GM21360 (cell line): ENCODE measurements at regions not wholly inside any gene's neighbourhood (a gene's known extent, or its start where the extent isn't known, plus 50 kb on each side); places are given as distances from the start of the nearest gene placed in this dataset.
"Not testable (repeated sequence)": the region's sequence is repeated elsewhere in the genome, so short reads cannot be mapped to it uniquely, and the experiment has no call there.

Source experiments
- ATAC-seq: cut with Tn5 transposase; IDR thresholded peaks from one replicate; pipeline ENCODE4 v1.9.1; 2021; ENCODE audit warnings: mild to moderate bottlenecking, moderate library complexity; ENCODE audit not compliant: unreplicated experiment

DNA sequence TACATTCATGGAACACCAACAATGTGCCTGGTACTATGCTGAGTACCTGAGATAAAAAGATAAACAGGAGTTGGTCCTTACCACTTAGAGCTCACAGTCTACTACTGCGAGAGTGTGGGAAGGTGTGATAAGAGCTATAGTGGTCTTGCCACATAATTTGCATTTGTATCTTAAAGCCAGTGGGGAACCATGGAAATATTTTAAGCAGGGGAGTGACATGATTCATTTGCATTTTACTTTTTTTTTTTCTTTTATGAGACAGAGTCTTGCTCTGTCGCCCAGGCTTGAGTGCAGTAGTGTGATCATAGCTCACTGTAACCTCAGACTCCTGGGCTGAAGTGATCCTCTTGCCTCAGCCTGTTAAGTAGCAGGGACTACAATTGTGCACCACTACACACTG, 53.6 kb downstream of the SRGAP2 start:
- peak; percentile 76 for ATAC-seq

DNA sequence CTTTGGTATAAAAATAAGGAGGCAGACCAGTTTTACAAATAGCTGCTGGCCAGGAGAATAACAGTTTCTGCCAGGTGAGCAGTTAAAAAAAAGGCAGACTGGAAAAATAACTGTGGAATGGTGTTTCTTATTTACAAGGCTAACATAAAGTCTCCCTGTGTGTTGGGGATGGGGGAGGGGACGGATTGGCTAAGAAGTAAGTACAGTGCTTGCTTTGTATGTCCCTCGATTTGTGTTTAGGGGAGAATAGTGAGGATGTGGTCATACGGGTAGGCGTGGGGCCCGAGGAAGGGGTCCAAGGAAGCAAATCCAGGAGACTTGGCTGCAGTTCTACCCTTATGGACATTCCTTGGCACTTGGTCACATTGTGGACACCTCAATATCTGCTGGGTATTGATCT, 58.1 kb downstream of the SRGAP2 start:
- ATAC-seq = not testable (repeated sequence)

DNA sequence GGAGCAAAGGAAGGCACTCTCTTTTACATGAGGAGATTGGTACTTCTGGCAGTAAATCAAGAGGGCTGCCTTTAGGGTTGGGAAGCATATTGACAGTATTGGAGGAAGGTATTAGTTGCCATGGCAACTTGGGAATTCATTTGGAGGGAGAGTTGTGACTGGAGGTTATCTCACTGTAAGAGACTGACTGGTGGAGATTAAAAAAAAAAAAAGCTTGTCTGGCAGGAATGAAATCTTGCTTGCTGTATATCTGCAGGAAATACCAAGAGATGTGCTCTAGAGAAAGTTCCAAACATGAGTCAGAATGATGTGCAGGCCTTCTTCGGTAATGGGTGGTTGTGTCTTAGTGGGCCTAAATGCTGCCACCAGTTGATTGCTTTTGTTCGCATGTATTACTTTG, 59.1 kb downstream of the SRGAP2 start:
- ATAC-seq = not testable (repeated sequence)

DNA sequence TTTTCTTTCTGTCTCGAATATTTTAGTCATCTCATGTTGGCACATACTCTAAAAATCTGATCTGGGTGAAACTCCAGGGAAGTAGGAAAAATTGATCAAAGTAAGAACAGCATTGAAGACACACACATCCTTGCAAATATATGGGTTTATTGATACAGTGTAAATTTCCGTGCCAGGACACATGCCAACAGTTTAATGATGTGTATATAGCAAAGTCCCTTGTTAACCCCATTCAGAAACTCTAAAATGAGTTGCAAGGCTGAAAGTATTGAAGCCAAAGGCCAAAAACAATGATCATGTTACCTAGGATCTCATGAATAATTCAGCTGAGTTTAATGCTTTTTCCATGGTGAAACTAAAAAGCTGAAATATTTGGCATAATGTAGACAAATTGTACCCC, 61.6 kb downstream of the SRGAP2 start:
- not testable (repeated sequence) for ATAC-seq

DNA sequence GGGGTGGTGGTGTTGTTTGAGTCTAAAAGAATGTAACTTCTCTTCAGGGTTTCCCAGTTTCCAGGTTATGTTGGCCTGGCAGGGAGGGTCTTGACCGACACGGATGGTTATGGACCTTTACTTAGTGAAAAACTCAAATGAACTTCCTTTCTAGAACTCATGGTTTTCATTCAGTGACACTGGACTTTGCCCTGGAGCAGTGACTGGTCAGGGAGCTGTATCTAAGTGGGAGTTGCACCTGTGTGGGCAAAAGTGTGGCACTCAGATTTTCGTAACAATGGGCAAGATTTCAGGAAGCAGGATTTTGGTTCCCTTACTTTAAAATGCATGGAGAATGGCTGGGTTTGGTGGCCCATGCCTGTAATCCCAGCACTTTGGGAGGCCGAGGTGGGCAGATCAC, 67.8 kb downstream of the SRGAP2 start:
- ATAC-seq = not testable (repeated sequence)

DNA sequence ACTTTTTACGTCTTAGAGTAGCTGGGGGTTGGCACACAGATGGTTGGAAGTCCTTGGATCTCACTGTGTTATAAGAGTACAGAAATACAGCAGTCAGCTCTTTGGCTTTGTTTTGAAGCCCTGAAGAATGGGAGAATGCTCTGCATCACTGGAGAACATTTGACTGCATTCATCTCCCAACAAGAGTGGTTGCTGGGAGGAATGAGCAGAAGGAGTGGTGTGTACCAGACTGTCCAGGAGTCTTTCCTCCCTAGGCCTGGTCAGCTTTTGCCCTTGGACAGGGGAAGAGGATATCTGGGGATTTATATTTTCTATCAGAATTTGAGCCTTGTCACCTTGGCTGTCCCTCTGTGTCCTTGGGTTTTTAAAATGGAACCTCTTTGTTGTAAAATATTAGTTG, 69.8 kb downstream of the SRGAP2 start:
- ATAC-seq = not testable (repeated sequence)

DNA sequence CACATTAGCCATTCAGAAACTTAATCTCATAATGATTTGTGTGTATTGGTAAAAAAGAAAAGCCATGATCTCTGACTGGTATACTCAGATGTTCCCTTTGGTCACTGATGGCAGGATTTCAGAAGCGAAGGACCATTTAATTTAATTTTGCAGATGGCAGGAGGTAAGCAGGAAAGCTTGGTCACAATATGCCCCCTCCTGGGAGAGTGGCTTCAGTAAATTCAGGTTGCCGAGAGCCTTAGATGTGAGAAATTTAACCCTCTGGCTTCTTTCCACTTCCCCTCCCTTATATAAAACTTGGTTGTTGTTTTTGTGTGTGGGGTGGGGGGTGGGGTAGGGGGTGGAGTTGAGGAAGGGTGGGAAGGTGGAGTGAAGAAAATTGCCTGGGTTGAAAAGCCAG, 72.8 kb downstream of the SRGAP2 start:
- ATAC-seq = not testable (repeated sequence)

DNA sequence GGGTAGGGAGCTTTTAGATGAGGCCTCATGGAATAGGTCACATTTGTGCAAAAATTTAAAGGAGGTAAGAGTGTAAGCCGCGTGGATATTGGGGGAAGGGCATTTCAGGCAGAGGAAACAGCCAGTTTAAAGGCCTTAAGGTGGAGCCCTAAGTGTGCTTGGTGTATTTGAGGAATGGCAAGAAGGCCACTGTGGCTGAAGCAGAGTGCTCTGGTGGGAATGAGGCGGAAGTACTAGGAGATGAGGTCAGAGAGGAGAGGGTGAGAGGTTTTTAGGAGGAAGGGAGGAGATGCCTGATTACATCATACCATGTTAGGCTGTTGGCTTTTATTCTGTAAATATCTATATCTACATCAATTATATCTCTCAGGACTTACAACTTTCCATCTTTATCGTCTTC, 75.3 kb downstream of the SRGAP2 start:
- not testable (repeated sequence) for ATAC-seq

DNA sequence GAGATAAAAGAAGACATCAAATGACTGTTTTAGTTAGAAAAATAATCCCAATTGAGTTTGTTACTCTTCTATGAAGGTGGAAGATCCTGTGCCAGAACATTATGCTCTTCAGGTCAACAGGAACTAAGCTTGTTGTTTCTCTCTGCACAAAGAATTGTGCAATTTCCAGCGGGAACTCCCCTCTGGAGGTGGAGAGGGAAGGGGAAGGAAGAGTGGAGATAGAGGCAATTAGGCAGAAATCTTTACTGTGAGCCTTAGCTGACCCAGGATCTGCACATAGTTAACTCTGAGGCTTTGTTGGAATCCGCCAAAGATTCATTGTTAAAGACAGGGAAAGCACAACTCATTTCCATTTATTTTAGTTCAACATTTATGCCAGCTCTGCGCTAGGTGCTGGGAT, 77.3 kb downstream of the SRGAP2 start:
- ATAC-seq = not testable (repeated sequence)

DNA sequence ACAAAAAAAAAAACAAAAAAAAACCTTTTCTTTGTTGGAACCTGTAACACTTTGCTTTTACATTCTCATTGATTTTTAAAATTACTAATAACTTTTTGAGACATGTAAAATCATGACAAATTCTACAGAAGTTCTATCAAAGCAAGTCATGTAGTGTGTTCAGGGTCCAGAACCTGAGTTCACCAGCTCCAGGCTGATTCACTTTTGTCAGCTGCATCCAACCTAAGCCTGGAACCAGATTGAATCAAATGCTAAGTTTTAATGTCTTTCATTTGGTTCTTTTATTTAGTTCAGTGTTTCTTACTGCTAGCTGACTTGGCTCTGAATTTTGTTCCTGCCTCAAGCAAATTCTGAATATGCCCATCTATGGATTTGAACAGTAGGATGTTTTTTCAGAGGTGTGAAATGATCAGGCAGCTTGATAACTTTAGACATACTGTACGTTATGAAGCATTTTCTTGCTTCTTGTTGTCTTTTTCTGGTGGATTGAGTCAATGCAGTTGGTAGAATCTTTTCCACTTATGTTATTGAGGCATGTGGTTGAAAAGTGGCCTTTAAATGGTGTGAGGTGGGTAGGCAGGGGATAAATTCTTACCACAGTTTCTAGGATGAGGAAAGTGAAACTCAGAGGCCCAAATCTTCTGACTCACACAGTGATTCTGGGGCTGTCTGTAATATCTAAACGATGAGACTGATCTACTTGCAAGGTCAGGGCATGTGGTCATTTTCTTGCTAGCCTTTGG, 78.7 kb downstream of the SRGAP2 start:
- ATAC-seq = peak; percentile 61

DNA sequence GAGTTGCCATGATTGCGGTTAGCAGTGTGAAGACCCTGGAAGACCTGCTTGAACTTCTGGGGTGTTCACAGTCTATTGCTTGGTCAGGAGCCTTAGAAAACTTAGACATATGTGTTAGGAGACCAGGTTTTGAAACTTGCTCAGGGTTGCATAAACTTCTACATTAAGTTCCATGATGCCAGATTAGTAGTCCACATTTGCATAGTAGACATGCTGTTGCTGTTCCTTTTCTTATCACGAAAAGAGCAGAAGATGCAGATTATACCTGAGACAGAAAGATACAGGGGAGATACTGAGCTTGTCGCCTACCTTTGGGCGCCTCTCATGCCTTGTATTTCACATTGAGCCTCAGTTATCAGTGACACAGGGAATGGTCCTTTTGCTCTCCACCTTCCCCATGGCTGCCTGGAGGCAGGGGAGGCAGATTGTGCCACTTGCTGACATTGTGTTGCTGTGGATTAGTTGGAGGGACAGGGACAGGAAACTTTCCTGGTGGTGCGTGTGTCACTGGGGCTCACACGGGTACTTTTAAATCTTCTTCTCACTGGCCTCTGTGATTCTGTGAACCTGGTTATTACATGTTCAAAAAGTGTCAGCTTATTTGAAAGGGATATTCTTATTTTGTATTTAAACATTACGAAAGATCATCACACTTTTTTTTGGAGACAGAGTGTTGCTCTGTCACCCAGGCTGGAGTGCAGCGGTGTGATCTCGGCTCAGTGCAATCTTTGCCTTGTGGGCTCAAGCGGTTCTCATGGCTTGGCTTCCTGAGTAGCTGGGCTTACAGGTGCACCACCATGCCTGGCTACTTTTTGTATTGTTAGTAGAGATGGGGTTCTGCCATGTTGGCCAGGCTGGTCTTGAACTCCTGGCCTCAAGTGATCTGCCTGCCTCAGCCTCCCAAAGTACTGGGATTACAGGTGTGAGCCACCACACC, 82.0 kb downstream of the SRGAP2 start:
- ATAC-seq = not testable (repeated sequence)

DNA sequence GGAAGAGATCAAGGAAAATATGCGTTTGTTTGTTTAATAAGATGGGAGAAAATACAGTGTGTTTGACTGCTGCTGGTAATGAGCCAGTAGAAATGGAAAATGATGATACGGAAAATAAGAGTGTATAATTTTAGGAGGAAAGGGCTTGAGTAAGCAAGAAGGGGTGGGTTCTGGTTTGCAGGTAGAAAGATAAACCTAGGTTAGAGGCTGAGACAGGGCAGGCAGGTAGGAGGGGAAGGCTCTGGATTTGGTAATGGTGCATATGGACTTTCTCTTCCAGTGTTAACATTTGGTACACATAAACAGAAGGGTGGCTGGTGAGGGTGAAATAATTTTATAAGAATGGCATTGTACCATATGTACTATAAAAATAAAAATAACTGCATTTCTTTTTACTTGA, 84.4 kb downstream of the SRGAP2 start:
- ATAC-seq = not testable (repeated sequence)

DNA sequence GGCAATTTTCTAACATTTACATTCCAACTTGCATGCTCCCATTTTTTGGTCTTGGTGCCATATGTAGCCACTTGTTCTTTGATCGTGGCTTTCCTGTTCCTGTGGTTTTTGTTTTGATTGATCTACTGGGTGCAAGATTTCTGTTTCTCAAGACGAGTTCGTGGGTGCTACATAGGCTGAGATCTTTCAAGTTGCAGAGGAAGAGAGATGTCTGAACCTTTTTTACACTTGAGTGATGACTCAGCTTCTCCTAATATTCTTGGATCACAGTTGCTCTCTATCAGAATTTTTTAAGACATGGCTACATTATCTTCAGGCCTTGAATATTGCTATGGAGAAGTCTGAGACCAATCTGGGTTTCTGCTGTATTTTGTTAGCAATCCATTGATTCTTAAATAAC, 85.1 kb downstream of the SRGAP2 start:
- ATAC-seq = not testable (repeated sequence)

DNA sequence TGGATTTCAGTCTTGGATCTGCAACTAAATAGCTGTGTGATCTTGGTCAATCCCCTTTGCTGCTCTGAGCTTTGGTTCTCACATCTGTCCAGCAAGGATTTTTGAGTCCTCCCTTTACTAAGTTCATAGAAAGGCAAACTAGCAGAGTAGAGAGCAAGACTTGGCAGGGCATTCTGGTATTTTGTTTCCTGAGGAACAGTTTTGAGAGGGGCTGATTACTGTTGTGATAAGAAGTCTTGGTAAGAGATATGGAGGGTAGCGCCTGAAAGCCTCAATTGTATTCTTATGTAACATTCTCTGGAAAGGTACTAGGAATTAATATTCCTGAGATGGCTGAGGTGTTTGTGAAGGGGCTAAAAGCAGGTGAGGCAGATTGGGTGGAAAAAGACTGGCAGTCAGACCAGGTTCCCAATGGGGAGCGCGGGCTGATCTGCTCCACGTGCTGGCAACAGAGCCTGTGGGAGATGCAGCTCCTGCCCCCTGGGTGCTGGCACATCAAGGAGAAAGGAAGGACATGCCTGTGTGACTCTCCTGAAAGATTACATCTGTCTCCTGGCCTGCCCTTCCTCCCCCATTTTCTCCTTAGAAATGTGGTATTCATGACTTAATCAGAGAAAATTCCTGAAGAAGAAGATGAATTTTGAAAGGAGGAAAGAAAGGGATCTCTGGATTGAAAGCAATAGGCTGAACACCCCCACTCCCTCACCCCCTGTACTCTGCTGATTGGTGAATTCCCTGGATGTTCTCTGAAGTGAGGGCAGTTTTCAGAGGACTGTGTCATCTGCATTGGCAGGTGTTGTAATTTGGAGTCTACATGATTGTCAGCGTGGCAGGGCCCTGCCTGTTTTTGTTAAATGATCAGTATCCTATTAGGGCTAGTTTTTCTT, 94.0 kb downstream of the SRGAP2 start:
- ATAC-seq = not testable (repeated sequence)

DNA sequence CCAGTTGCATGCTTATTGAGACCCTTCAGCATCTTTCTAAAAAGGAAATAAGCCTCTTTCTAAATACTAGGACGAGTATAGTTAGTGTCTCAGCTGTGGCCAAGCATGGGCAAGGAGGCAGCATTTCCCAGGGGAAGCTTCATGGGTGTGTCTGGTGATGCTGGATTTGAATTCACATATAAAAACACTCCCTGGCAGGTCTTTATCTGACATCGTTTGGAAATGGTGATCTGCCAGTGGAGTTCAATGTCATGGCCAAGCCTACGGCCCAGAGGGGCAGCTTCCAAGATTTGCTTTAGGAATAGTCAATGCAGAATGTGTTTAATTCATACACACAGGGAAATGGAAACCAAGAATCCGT, 94.7 kb downstream of the SRGAP2 start:
- ATAC-seq = not testable (repeated sequence)

DNA sequence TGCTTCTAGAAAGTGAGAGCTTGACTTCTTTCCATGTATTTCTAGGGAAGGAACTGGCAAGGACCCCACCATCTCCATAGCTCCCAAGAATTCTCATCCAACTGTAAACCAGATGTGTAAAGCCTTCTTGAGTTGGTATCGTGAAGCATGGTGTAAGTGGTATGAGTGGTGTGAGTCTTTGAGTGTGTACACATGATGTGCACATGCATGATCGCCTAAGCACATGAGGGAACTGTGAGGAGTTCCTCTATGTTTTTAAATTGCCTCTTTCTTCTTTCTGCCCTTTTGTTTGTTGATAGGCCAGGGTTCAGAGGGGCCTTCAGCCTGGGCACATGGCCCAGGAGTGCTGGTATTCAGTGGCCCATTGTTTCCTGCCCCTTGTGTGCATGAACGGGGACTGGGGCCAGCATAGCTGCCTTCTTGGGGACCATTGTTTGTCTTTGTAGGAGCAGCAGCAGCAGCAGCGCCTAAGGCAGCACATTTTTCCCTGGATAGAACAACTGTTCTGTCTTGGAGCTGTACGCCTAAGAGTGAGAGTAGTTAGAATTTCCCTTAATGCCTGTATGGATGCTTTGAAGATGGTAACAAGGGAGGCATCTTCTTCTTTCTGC, 95.9 kb downstream of the SRGAP2 start:
- ATAC-seq = not testable (repeated sequence)

DNA sequence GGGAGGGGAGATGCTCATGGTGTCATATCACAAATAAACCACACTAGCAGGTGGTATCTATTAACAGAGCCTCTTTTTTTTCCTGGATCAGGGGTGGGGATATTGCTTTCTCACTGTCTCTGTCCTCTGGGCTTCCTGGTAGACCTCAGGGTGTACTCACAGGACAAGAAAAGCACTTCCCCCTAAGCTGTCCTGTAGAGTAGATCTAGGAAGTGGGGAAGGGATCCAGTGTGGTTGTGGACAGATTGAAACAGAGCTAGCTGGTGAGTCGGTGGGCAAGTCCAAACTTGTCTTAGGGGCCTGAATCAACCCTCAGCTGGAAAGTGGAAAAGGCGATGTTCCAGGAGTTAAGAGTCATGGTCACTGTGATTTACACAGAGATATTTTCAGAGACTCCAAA, 96.6 kb downstream of the SRGAP2 start:
- not testable (repeated sequence) for ATAC-seq

DNA sequence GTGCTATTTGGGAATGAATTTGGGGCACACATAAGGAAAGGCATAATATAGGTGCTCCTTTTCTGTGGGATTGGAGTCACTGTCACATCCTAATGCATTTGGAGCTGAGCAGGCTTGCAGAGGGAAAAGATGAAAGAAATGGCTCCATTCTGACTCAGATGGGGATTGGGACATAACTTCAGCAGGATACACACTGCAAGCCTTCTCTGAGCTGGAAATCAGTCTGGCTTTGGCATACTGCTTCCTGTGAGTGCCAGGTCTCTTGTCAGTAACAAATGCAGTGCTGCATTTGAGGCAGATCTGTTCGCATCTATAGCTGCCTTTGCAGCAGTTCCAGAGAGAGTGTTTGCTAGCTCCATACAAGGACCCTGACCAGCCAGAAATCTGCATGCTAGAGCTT, 98.7 kb downstream of the SRGAP2 start:
- ATAC-seq = not testable (repeated sequence)

DNA sequence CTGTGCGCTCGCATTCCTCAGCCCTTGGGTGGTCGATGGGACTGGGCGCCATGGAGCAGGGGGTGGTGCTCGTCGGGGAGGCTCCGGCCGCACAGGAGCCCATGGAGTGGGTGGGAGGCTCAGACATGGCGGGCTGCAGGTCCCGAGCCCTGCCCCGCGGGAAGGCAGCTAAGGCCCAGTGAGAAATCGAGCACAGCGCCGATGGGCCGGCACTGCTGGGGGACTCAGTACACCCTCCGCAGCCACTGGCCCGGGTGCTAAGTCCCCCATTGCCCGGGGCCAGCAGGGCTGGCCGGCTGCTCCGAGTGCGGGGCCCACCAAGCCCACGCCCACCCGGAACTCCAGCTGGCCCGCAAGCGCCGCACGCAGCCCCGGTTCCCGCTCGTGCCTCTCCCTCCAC, 104.1 kb downstream of the SRGAP2 start:
- not testable (repeated sequence) for ATAC-seq

DNA sequence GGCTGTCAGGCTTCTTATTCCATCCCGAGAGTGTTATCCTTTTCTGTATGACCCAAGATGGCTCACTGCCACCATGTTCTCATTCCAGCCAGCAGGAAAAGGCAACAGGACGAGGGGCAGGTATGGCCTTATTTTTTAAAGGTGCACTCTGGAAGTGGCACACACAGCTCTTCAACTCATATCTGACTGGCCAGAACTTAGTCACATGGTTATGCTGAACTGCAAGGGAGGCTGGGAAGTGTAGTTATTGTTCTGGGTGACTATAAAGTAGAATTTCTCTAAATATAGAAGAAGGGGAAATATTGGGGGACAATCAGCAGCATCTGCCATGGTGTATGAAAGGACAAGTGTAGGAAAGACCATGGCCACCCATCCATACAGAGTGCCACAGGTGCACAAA, 107.6 kb downstream of the SRGAP2 start:
- not testable (repeated sequence) for ATAC-seq
